SK-N-SH (cell line): ENCODE measurements at regions not wholly inside any gene's neighbourhood (a gene's known extent, or its start where the extent isn't known, plus 50 kb on each side); places are given as distances from the start of the nearest gene placed in this dataset.

Experiments
- CTCF ChIA-PET: fragments of 300-600, 350-600 bp; formaldehyde crosslinking; extraction: SDS; loops from one replicate; lab custom pipeline; 2021; lab: Yijun Ruan, JAX
- POLR2A ChIA-PET: fragments of 350-600 bp; sonication (Branson Sonifier 250); formaldehyde crosslinking; extraction: SDS; loops from one replicate; lab custom pipeline; 2020; ENCODE audit warnings: antibody characterized with exemption, inconsistent platforms; lab: Yijun Ruan, JAX
- DNase-seq: peaks from one replicate; pipeline ENCODE4 v3.0.0; 2012
- H2AFZ ChIP-seq: fragments of 200-600 bp; sonication (generic); 2 replicates; pipeline ENCODE4 v1.8.1; 2016; ENCODE audit warnings: antibody characterized with exemption, mild to moderate bottlenecking, low read depth
- H3F3A ChIP-seq: fragments of 200-600 bp; sonication (generic); replicated peaks from 2 replicates; pipeline ENCODE3; 2016; ENCODE audit warnings: antibody characterized with exemption, mild to moderate bottlenecking; ENCODE audit not compliant: insufficient read depth
- H3K27ac ChIP-seq, 2 experiments: fragments of 200-500 bp in 1 of 2; fragments of 200-600 bp in 1 of 2; sonication (Bioruptor generic) in 1 of 2; sonication (generic), shearing (Covaris generic) in 1 of 2; 2 replicates each; pipeline versions ENCODE4 v1.5.1 to v1.6.1; 2014 to 2016; ENCODE audit warnings: low read depth in 2 of 2, inconsistent platforms in 1 of 2, low read length in 1 of 2, mild to moderate bottlenecking in 1 of 2, mixed read lengths in 1 of 2
- H3K27me3 ChIP-seq: fragments of 200-600 bp; sonication (generic), shearing (Covaris generic); 2 replicates; pipeline ENCODE4 v1.6.1; 2016; ENCODE audit warnings: mixed run types; ENCODE audit not compliant: insufficient read depth
- H3K36me3 ChIP-seq, 2 experiments: fragments of 200-500 bp in 1 of 2; fragments of 200-600 bp in 1 of 2; sonication (Bioruptor generic) in 1 of 2; sonication (generic) in 1 of 2; replicated peaks in 1 of 2; 2 replicates each; pipeline versions ENCODE3 to v1.5.1; 2014 to 2016; ENCODE audit warnings: low read length in 1 of 2, mild to moderate bottlenecking in 1 of 2; ENCODE audit not compliant: insufficient read depth in 2 of 2, control insufficient read depth in 1 of 2
- H3K4me1 ChIP-seq, 2 experiments: fragments of 200-500 bp in 1 of 2; fragments of 200-600 bp in 1 of 2; sonication (Bioruptor generic) in 1 of 2; sonication (generic), shearing (Covaris generic) in 1 of 2; 2 replicates each; pipeline versions ENCODE4 v1.5.1 to v1.6.1; 2014 to 2016; ENCODE audit warnings: low read depth in 1 of 2, low read length in 1 of 2, mixed run types in 1 of 2; ENCODE audit not compliant: insufficient read depth in 2 of 2, control insufficient read depth in 1 of 2
- H3K4me2 ChIP-seq: fragments of 200-600 bp; sonication (generic), shearing (Covaris generic); 2 replicates; pipeline ENCODE4 v1.6.1; 2017; ENCODE audit warnings: mixed run types
- H3K4me3 ChIP-seq, 2 experiments: fragments of 200-500 bp in 1 of 2; fragments of 200-600 bp in 1 of 2; sonication (Bioruptor generic) in 1 of 2; sonication (generic), shearing (Covaris generic) in 1 of 2; 2 replicates each; pipeline versions ENCODE4 v1.5.1 to v1.8.1; 2014 to 2016; ENCODE audit warnings: low read depth in 2 of 2, inconsistent platforms in 1 of 2, low read length in 1 of 2, mild to moderate bottlenecking in 1 of 2, mixed read lengths in 1 of 2, moderate library complexity in 1 of 2
- H3K79me2 ChIP-seq: fragments of 200-600 bp; sonication (generic); 2 replicates; pipeline ENCODE4 v1.8.1; 2017; ENCODE audit warnings: mild to moderate bottlenecking; ENCODE audit not compliant: insufficient read depth
- H3K9ac ChIP-seq: fragments of 200-600 bp; sonication (generic); 2 replicates; pipeline ENCODE4 v1.6.1; 2017; ENCODE audit warnings: mixed run types
- H3K9me2 ChIP-seq: fragments of 200-600 bp; sonication (generic); 2 replicates; pipeline ENCODE4 v1.6.1; 2017; ENCODE audit warnings: mixed run types
- H3K9me3 ChIP-seq: fragments of 200-600 bp; sonication (generic); 2 replicates; pipeline ENCODE4 v1.6.1; 2017; ENCODE audit warnings: mixed run types, mild to moderate bottlenecking, moderate library complexity
- H4K20me1 ChIP-seq: fragments of 200-600 bp; sonication (generic); 2 replicates; pipeline ENCODE4 v1.6.1; 2017; ENCODE audit warnings: mild to moderate bottlenecking, mixed run types; ENCODE audit not compliant: insufficient read depth
- EP300 ChIP-seq, 2 experiments: IDR thresholded peaks; 2 replicates each; pipeline versions ENCODE4 v1.4.0 to v1.6.1; 2012; ENCODE audit warnings: borderline replicate concordance in 1 of 2, low read depth in 1 of 2, low read length in 1 of 2
- EZH2phosphoT487 ChIP-seq: fragments of 200-600 bp; sonication (generic); IDR thresholded peaks from 2 replicates; pipeline ENCODE4 v1.6.1; 2017; ENCODE audit warnings: low read depth, mixed run types, mild to moderate bottlenecking, antibody characterized with exemption, moderate library complexity, borderline replicate concordance
- FOSL2 ChIP-seq: IDR thresholded peaks from 2 replicates; pipeline ENCODE4 v1.4.0; 2012; ENCODE audit warnings: low read depth, mild to moderate bottlenecking, moderate library complexity, borderline replicate concordance
- FOXJ3 ChIP-seq: sonication (generic); formaldehyde crosslinking; IDR thresholded peaks from 2 replicates; pipeline ENCODE4 v1.5.1; 2020; ENCODE audit warnings: mild to moderate bottlenecking, missing genetic modification reagents
- FOXM1 ChIP-seq: IDR thresholded peaks from 2 replicates; pipeline ENCODE4 v1.4.0; 2012; ENCODE audit warnings: low read depth, mild to moderate bottlenecking
- GABPA ChIP-seq: IDR thresholded peaks from 2 replicates; pipeline ENCODE4 v1.4.0; 2012; ENCODE audit warnings: low read depth, mild to moderate bottlenecking
- GATA2 ChIP-seq: sonication (generic); formaldehyde crosslinking; IDR thresholded peaks from 2 replicates; pipeline ENCODE4 v1.5.0; 2020; ENCODE audit warnings: mild to moderate bottlenecking, missing genetic modification reagents
- JUND ChIP-seq: IDR thresholded peaks from 2 replicates; pipeline ENCODE4 v1.4.0; 2012
- MEF2A ChIP-seq: IDR thresholded peaks from 2 replicates; pipeline ENCODE4 v1.4.0; 2012; ENCODE audit warnings: low read depth, borderline replicate concordance
- NFIC ChIP-seq: IDR thresholded peaks from 2 replicates; pipeline ENCODE4 v1.4.0; 2012; ENCODE audit warnings: borderline replicate concordance
- POLR2AphosphoS5 ChIP-seq: IDR thresholded peaks from 2 replicates; pipeline ENCODE4 v1.6.1; 2012; ENCODE audit warnings: low read depth, low read length
- RCOR1 ChIP-seq: fragments of 150-350 bp; IDR thresholded peaks from 2 replicates; pipeline ENCODE4 v1.6.1; 2017; ENCODE audit warnings: antibody characterized with exemption, low read length
- RXRA ChIP-seq: IDR thresholded peaks from 2 replicates; pipeline ENCODE4 v1.4.0; 2012; ENCODE audit warnings: low read depth, mild to moderate bottlenecking, borderline replicate concordance
- SIN3A ChIP-seq: IDR thresholded peaks from 2 replicates; pipeline ENCODE4 v1.6.1; 2012; ENCODE audit warnings: low read depth, mild to moderate bottlenecking, low read length, moderate library complexity, borderline replicate concordance
- TCF12 ChIP-seq: IDR thresholded peaks from 2 replicates; pipeline ENCODE4 v1.4.0; 2012
- TEAD4 ChIP-seq: IDR thresholded peaks from 2 replicates; pipeline ENCODE4 v1.4.0; 2012; ENCODE audit warnings: mild to moderate bottlenecking, borderline replicate concordance; ENCODE audit not compliant: insufficient read depth
- YY1 ChIP-seq: IDR thresholded peaks from 2 replicates; pipeline ENCODE4 v1.4.0; 2012; ENCODE audit warnings: low read depth, mild to moderate bottlenecking
- ZBTB33 ChIP-seq: IDR thresholded peaks from 2 replicates; pipeline ENCODE4 v1.4.0; 2012; ENCODE audit warnings: low read depth, borderline replicate concordance
- WGBS: methylation state at CpG from one replicate; pipeline ENCODE4 v1.1.6; 2017; ENCODE audit warnings: low lambda C conversion rate; 5-methylcytosine and 5-hydroxymethylcytosine counted together
- TF ChIP-seq, protein P1 (sequence below): IDR thresholded peaks from 2 replicates; pipeline ENCODE4 v1.6.1; 2012; ENCODE audit warnings: mild to moderate bottlenecking, low read depth, low read length, moderate library complexity
- TF ChIP-seq, protein P2 (sequence below): IDR thresholded peaks from 2 replicates; pipeline ENCODE4; 2012

DNA sequence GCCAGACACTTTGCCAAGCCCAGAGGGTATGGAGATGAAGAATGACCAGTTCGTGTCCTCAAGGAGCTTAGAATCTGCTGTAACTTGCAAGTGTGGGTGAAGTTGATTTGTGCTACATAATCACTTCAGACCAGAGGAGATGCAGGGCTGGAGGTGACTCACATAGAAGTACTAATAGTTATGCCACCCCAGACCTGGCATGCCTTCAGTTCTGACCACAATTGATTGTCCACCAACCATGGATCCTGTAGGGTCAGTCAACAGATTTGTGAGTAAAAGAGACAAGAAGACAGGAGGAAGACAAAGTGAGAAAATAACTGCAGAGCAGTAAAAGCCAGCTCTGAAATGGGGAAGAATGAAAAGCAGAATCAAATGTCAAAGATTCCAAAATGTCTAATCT is 51.2 kb upstream of the BMPER start:
- Histone ChIP-seq H3K9me3 (no peaks in the 10 kb centered on the region), H3K4me1 (no peaks in the 10 kb centered on the region), H3K36me3 (no peaks in the 10 kb centered on the region), H3K4me2 (no peak overlapping the region), H3F3A (no peaks in the 10 kb centered on the region), H3K4me3 (no peak overlapping the region), H2AFZ (no peak overlapping the region), H3K9ac (no peak overlapping the region), H3K27me3 (no peaks in the 10 kb centered on the region), H3K9me2 (no peaks in the 10 kb centered on the region), H3K27ac (peak overlapping the region in 1 of 2 experiments; percentile 30; a peak in 2 of 4 replicates), H3K79me2 (no peaks in the 10 kb centered on the region), H4K20me1 (no peaks in the 10 kb centered on the region)
- no peak for DNase-seq
- ChIA-PET CTCF (interaction anchor here (1.7 kb wide), 1 partner anchor 46 kb away, joined by 3 read pairs; no protein-coding TSS in a partner anchor), POLR2A (no interaction called here)
- TF ChIP-seq EZH2phosphoT487 (no peak), TEAD4 (peak; percentile 49; the same call in 1 of the 2 replicates), EP300 (IDR thresholded peaks at IDR 0.05; ENCODE audit: borderline replicate concordance in 1 of 2, low read depth in 1 of 2, low read length in 1 of 2) (peak in 1 of 2 experiments; percentile 76; a peak in 2 of 4 replicates), FOXM1 (0 out of 2 replicates have a peak, but pooled peaks have one; percentile 53), MEF2A (peak; percentile 22; the same call in 1 of the 2 replicates), SIN3A (no peak), YY1 (peak; percentile 31; the same call in 1 of the 2 replicates), POLR2AphosphoS5 (peak; percentile 34; the same call in 1 of the 2 replicates), TCF12 (peak; percentile 81), RXRA (0 out of 2 replicates have a peak, but pooled peaks have one; percentile 39), JUND (peak; percentile 68), RCOR1 (no peak), ZBTB33 (peak; percentile 65; the same call in 1 of the 2 replicates), GATA2 (CRISPR knock-in tag) (no peak), GABPA (no peak), NFIC (peak; percentile 91), FOXJ3 (CRISPR knock-in tag) (no peak), FOSL2 (peak; percentile 64; the same call in 1 of the 2 replicates)
- TF ChIP-seq, protein P1, sequence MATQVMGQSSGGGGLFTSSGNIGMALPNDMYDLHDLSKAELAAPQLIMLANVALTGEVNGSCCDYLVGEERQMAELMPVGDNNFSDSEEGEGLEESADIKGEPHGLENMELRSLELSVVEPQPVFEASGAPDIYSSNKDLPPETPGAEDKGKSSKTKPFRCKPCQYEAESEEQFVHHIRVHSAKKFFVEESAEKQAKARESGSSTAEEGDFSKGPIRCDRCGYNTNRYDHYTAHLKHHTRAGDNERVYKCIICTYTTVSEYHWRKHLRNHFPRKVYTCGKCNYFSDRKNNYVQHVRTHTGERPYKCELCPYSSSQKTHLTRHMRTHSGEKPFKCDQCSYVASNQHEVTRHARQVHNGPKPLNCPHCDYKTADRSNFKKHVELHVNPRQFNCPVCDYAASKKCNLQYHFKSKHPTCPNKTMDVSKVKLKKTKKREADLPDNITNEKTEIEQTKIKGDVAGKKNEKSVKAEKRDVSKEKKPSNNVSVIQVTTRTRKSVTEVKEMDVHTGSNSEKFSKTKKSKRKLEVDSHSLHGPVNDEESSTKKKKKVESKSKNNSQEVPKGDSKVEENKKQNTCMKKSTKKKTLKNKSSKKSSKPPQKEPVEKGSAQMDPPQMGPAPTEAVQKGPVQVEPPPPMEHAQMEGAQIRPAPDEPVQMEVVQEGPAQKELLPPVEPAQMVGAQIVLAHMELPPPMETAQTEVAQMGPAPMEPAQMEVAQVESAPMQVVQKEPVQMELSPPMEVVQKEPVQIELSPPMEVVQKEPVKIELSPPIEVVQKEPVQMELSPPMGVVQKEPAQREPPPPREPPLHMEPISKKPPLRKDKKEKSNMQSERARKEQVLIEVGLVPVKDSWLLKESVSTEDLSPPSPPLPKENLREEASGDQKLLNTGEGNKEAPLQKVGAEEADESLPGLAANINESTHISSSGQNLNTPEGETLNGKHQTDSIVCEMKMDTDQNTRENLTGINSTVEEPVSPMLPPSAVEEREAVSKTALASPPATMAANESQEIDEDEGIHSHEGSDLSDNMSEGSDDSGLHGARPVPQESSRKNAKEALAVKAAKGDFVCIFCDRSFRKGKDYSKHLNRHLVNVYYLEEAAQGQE = 0 out of 2 replicates have a peak, but pooled peaks have one; percentile 18
- TF ChIP-seq, protein P2, sequence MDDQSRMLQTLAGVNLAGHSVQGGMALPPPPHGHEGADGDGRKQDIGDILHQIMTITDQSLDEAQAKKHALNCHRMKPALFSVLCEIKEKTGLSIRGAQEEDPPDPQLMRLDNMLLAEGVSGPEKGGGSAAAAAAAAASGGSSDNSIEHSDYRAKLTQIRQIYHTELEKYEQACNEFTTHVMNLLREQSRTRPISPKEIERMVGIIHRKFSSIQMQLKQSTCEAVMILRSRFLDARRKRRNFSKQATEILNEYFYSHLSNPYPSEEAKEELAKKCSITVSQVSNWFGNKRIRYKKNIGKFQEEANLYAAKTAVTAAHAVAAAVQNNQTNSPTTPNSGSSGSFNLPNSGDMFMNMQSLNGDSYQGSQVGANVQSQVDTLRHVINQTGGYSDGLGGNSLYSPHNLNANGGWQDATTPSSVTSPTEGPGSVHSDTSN = peak; percentile 94
- 50% methylated on average over 1 of the region's 1 CpG for WGBS
